Cardiac muscle cell (in vitro differentiated cells and primary cell): ENCODE measurements at regions not wholly inside any gene's neighbourhood (a gene's known extent, or its start where the extent isn't known, plus 50 kb on each side); places are given as distances from the start of the nearest gene placed in this dataset.

Source experiments
- DNase-seq, 2 donors: peaks; one replicate each; pipeline versions ENCODE4 v3.0.0 to v3.0.0-alpha.2; 2010 to 2017; ENCODE audit warnings: low read depth in 1 of 2, low spot score in 1 of 2
- H3K27ac ChIP-seq: fragments of 200-600 bp; sonication (generic); 2 replicates; pipeline ENCODE4 v1.5.1; 2016
- H3K27me3 ChIP-seq: fragments of 200-600 bp; sonication (generic); 2 replicates; pipeline ENCODE4 v1.6.0; 2016; ENCODE audit warnings: control low read depth
- H3K36me3 ChIP-seq: fragments of 200-600 bp; sonication (generic); 2 replicates; pipeline ENCODE4 v1.5.1; 2016; ENCODE audit warnings: control low read depth
- H3K4me1 ChIP-seq: fragments of 200-600 bp; sonication (generic); 2 replicates; pipeline ENCODE4 v1.8.1; 2017; ENCODE audit warnings: low read depth, mild to moderate bottlenecking, mixed run types
- H3K4me3 ChIP-seq: fragments of 200-600 bp; sonication (generic); 2 replicates; pipeline ENCODE4 v1.5.1; 2016; ENCODE audit warnings: mild to moderate bottlenecking
- H3K9me3 ChIP-seq: fragments of 200-600 bp; sonication (generic); 2 replicates; pipeline ENCODE4 v1.5.1; 2017; ENCODE audit warnings: low read depth, mild to moderate bottlenecking, control low read depth
- TF ChIP-seq, protein P1 (sequence below): IDR thresholded peaks from 2 replicates; pipeline ENCODE4 v1.5.1; 2012; ENCODE audit warnings: low read depth, mild to moderate bottlenecking, low read length

DNA sequence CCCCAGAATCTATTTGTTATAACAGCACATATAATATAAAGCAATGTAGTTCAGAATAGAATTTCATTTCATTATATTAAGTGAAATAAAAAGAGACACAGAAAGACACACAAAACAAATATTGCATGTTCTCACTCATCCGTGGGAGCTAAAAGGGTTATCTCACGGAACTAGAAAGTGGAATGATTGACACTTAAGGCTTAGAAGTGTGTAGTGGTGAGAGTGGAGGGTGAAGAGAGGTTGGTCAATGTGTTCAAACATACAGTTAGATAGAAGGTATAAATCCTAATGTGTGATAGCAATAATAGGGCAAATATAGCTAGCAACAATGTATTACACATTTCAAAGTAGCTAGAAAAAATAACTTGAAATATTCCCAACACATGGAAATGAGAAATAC is 1001.7 kb upstream of the TMPRSS15 start:
- Histone ChIP-seq H3K27ac (no peak overlapping the region), H3K36me3 (no peaks in the 10 kb centered on the region), H3K4me3 (no peak overlapping the region), H3K4me1 (no peaks in the 10 kb centered on the region), H3K27me3 (no peaks in the 10 kb centered on the region), H3K9me3 (no peaks in the 10 kb centered on the region)
- TF ChIP-seq, protein P1, sequence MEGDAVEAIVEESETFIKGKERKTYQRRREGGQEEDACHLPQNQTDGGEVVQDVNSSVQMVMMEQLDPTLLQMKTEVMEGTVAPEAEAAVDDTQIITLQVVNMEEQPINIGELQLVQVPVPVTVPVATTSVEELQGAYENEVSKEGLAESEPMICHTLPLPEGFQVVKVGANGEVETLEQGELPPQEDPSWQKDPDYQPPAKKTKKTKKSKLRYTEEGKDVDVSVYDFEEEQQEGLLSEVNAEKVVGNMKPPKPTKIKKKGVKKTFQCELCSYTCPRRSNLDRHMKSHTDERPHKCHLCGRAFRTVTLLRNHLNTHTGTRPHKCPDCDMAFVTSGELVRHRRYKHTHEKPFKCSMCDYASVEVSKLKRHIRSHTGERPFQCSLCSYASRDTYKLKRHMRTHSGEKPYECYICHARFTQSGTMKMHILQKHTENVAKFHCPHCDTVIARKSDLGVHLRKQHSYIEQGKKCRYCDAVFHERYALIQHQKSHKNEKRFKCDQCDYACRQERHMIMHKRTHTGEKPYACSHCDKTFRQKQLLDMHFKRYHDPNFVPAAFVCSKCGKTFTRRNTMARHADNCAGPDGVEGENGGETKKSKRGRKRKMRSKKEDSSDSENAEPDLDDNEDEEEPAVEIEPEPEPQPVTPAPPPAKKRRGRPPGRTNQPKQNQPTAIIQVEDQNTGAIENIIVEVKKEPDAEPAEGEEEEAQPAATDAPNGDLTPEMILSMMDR, result no peak
- DNase-seq, result no peak

DNA sequence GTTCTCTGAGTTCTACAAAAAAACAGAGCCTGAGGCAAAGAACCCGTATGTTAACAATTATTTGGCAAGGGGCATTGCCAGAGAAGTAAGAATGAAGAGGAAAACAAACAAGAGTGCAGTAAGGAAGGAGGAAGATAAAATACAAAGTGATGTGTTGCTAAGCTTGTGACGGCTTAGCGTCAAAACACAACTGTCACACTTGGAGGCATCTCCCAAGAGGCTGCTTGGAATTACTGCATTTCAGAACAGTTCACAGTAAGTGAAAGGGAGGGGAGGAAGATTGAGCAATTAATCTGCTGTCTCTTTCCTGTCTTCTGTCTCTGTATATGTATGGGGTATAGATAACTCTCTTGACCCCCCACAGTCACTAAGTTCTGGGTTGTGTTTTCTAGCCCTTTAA is 1017.0 kb upstream of the TMPRSS15 start:
- Histone ChIP-seq H3K27ac (no peak overlapping the region), H3K4me3 (no peak overlapping the region), H3K4me1 (no peaks in the 10 kb centered on the region), H3K36me3 (no peaks in the 10 kb centered on the region), H3K9me3 (no peaks in the 10 kb centered on the region), H3K27me3 (no peaks in the 10 kb centered on the region)
- TF ChIP-seq, protein P1, result no peak
- DNase-seq, result no peak

DNA sequence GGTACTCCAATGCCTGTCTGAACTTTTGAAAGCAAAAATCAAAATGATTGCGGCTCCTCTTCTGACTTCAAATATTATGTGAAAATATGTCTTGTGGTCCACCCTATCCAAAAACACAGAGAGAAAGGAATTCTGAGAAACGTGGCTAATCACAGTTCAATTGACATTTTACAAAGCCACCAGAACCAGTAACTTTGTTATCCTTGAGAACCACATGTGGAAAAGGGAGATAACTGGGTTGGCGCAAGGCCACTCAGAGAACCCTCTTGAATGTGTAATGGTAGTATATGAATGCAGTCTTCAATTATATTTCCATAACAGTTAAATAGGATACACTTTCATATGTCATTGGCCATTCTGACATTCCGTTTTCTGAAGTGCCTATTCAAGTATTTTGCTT is 1030.0 kb upstream of the TMPRSS15 start:
- H3K9me3 ChIP-seq, result no peaks in the 10 kb centered on the region
- no peaks in the 10 kb centered on the region for H3K36me3 ChIP-seq
- H3K27me3 ChIP-seq, result no peaks in the 10 kb centered on the region
- TF ChIP-seq, protein P1, result no peak
- DNase-seq, result no peak
- H3K4me1 ChIP-seq, result no peaks in the 10 kb centered on the region
- no peak overlapping the region for H3K4me3 ChIP-seq
- H3K27ac ChIP-seq, result no peak overlapping the region

DNA sequence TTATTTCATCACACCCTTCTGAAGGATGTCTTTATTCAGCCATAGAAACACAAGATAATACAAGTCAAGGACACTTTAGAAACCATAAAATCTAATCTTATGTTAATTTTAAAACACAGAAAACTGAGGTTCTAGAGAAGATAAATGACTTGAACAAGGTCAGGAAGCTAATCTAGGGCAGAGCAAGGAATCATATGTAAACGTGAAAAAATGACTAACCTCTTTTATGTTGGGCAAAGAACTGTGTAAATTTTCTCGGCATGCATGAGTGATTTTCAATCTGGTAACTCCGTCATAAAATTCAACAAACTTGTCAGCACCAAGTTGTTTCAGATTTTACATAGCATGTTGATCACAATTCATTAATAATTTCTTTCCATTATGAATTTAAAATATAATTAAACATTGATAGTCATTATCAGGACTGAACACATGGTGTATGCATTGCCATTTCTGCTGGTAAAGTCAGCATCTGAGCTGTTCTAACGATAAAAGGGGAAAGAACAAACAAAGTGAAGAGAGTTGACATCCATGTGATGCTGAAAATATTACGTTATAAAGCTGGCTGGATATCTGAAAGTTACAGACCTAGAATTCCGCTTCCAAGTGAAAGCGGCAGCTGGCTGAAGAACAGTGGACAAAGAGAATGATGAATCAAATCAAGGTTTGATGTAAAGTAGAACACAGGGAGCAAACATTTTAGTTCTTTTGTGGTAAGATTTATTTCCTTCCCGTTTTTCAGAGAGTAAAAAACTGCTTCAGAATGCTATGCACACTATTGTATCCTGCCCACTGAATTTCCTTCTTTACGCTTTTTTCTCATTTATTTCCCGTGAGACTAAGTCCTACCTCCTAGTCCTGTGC is 1037.4 kb upstream of the TMPRSS15 start:
- H3K36me3 ChIP-seq, result no peaks in the 10 kb centered on the region
- H3K4me3 ChIP-seq, result no peak overlapping the region
- DNase-seq, result no peak
- H3K27me3 ChIP-seq, result no peaks in the 10 kb centered on the region
- no peak overlapping the region for H3K27ac ChIP-seq
- H3K4me1 ChIP-seq, result no peaks in the 10 kb centered on the region
- TF ChIP-seq, protein P1, result no peak
- no peaks in the 10 kb centered on the region for H3K9me3 ChIP-seq

DNA sequence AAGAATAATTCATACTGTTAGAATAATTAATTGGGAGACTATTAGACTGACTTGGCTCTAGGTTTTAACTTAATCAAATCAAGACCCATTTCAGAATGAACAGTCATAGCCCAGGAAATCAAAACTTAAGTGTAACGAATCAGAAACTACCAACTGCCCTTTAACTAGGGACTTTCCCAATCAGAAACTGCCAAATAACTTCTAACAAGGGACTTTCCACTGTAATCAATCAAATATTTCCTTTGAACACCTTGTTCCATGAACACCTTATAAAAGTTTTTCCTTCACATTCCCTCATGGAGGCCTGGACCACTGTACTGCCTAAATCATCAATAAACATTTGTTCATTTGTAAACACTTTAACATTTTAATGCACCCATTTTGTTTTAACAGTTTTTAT is 1054.7 kb upstream of the TMPRSS15 start:
- Histone ChIP-seq H3K4me1 (no peaks in the 10 kb centered on the region), H3K9me3 (no peaks in the 10 kb centered on the region), H3K4me3 (no peak overlapping the region), H3K27ac (no peak overlapping the region), H3K27me3 (no peaks in the 10 kb centered on the region), H3K36me3 (no peaks in the 10 kb centered on the region)
- no peak for DNase-seq
- TF ChIP-seq, protein P1, result no peak
